ENCODE measurements at regions not wholly inside any gene's neighbourhood (a gene's known extent, or its start where the extent isn't known, plus 50 kb on each side); places are given as distances from the start of the nearest gene placed in this dataset.
A peak's percentile ranks its signal among the peaks of the same experiment; 100 is the strongest.

GRCh38 chr6:56324396-56324795 is 77.0 kb upstream of the COL21A1 start:
- no peaks in the 10 kb centered on the region for H3K4me1 ChIP-seq
- no peak for DNase-seq
- TF ChIP-seq, protein P1, sequence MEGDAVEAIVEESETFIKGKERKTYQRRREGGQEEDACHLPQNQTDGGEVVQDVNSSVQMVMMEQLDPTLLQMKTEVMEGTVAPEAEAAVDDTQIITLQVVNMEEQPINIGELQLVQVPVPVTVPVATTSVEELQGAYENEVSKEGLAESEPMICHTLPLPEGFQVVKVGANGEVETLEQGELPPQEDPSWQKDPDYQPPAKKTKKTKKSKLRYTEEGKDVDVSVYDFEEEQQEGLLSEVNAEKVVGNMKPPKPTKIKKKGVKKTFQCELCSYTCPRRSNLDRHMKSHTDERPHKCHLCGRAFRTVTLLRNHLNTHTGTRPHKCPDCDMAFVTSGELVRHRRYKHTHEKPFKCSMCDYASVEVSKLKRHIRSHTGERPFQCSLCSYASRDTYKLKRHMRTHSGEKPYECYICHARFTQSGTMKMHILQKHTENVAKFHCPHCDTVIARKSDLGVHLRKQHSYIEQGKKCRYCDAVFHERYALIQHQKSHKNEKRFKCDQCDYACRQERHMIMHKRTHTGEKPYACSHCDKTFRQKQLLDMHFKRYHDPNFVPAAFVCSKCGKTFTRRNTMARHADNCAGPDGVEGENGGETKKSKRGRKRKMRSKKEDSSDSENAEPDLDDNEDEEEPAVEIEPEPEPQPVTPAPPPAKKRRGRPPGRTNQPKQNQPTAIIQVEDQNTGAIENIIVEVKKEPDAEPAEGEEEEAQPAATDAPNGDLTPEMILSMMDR (IDR thresholded peaks at IDR 0.05) = no peak
- TF ChIP-seq POLR2A (IDR thresholded peaks at IDR 0.05) = no peak
- no peaks in the 10 kb centered on the region for H3K36me3 ChIP-seq
- no peak overlapping the region for H3K4me3 ChIP-seq (replicated peaks in 1 of 3)
- no peaks in the 10 kb centered on the region for H3K9me3 ChIP-seq
- no peak overlapping the region for H3K27ac ChIP-seq
- intact Hi-C loops (cut with DNase I) = no loop called here
- WGBS, 2 donors = 35 to 41% methylated on average over 6 of the region's 6 CpGs
- H3K27me3 ChIP-seq = no peaks in the 10 kb centered on the region

DNA sequence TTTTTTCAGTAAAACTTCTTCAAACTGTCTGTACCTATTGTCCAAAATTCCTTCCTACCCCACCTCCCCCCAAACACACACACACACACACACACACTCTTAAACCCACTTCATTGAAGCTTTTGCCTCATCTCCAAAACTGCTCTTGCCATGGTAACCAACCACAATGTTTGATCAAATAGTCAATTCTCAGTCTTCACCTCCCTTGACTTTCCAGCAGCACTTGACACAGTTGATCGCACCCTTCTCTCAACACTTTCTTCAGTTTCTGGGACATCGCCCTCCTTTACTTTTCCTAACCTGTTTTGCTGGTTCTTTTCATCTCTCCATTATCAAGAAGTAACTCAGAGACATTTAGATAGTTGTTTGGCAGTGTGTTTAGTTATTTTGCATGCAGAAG is 71.5 kb upstream of the COL21A1 start:
- Histone ChIP-seq H3K4me1 (peaks cover 0 to 3% of the 10 kb centered on the region in 2 donors), H3K4me3 (replicated peaks in 1 of 3) (no peak overlapping the region), H3K36me3 (no peaks in the 10 kb centered on the region), H3K27me3 (no peaks in the 10 kb centered on the region), H3K27ac (no peak overlapping the region), H3K9me3 (no peaks in the 10 kb centered on the region)
- intact Hi-C loops (cut with DNase I) = no loop called here
- 34 to 38% methylated on average over 2 of the region's 2 CpGs for WGBS, 2 donors
- DNase-seq = peak; percentile 5 to 25
- TF ChIP-seq, protein P1 (IDR thresholded peaks at IDR 0.05) = no peak
- TF ChIP-seq POLR2A (IDR thresholded peaks at IDR 0.05) = no peak

DNA sequence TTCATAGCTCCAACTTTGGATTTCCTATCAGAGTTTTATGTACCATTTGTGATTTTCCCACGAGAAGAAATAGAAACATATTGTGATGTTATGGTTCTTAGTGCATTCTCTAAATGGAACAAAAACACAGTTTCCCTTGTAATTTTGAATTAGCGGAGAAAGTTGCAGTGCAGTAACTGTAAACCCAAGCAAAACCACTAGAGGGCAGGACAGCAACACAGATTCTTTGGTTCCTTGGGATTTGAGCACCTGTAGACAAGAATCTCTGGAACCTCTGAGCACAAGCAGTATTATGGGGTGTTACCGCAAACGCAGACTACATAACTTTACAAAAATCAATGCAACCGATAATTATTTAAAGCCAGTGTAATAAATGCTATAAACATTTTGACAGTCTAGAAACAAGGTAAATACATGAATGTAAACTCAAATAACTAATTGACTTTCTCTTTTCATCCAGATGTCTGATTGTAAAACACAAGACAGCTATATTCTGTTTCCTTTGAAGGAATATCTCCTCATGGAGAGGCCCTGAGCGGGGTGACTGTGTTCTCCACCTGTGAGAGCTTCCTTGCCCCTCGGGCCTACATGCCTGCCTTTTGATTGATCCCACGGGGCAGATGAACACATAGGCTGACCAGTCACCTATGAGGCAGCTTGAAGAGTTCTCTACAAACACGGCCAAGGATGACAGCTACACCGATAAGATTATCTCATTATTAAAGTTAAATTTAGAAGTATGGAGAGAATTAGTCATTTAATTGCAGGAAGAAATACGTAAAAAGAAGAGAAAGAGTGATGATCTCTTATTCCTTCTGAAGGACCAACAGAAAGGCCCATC is 67.5 kb upstream of the COL21A1 start:
- H3K27ac ChIP-seq = no peak overlapping the region
- H3K27me3 ChIP-seq = no peaks in the 10 kb centered on the region
- no peak for TF ChIP-seq POLR2A (IDR thresholded peaks at IDR 0.05)
- TF ChIP-seq, protein P1 (IDR thresholded peaks at IDR 0.05) = peak; percentile 41 to 76 (median 64)
- intact Hi-C loops (cut with DNase I) = no loop called here
- H3K4me3 ChIP-seq (replicated peaks in 1 of 3) = no peak overlapping the region
- peaks cover 0 to 3% of the 10 kb centered on the region in 2 donors for H3K4me1 ChIP-seq
- WGBS, 2 donors = 54 to 56% methylated on average over 11 of the region's 11 CpGs
- DNase-seq = peak; percentile 18 to 31
- no peaks in the 10 kb centered on the region for H3K36me3 ChIP-seq
- no peaks in the 10 kb centered on the region for H3K9me3 ChIP-seq

GRCh38 chr6:56311533-56312448 is 64.4 kb upstream of the COL21A1 start:
- no peaks in the 10 kb centered on the region for H3K36me3 ChIP-seq
- no peak overlapping the region for H3K27ac ChIP-seq
- intact Hi-C loops (cut with DNase I) = no loop called here
- H3K4me3 ChIP-seq (replicated peaks in 1 of 3) = no peak overlapping the region
- H3K4me1 ChIP-seq = no peaks in the 10 kb centered on the region
- TF ChIP-seq, protein P1 (IDR thresholded peaks at IDR 0.05) = no peak
- no peak for TF ChIP-seq POLR2A (IDR thresholded peaks at IDR 0.05)
- no peaks in the 10 kb centered on the region for H3K9me3 ChIP-seq
- no peak for DNase-seq
- H3K27me3 ChIP-seq = no peaks in the 10 kb centered on the region
- WGBS, 2 donors = 83 to 86% methylated on average over 5 of the region's 5 CpGs
